ENCODE measurements at regions not wholly inside any gene's neighbourhood (a gene's known extent, or its start where the extent isn't known, plus 50 kb on each side); places are given as distances from the start of the nearest gene placed in this dataset.

DNA sequence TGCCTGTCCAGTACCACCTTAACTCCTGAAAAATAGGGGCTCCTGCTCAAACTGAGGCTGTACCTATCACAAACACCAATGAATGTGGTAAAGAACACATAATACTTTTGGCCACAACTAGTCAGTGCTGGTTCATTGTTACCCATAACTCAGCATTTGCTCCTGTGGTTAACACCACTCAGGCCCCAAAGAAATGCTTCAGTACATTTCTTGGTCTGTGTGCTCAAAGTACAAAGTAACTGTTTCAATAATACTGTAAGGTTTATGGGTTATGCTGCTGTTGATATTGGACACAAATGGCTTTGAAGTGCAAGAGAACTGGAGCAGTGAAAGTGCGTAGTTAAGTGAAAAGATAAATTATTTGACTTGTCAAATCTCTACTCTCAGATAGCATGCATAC is 95.0 kb upstream of the TACR1 start:
- TF ChIP-seq, protein P1, sequence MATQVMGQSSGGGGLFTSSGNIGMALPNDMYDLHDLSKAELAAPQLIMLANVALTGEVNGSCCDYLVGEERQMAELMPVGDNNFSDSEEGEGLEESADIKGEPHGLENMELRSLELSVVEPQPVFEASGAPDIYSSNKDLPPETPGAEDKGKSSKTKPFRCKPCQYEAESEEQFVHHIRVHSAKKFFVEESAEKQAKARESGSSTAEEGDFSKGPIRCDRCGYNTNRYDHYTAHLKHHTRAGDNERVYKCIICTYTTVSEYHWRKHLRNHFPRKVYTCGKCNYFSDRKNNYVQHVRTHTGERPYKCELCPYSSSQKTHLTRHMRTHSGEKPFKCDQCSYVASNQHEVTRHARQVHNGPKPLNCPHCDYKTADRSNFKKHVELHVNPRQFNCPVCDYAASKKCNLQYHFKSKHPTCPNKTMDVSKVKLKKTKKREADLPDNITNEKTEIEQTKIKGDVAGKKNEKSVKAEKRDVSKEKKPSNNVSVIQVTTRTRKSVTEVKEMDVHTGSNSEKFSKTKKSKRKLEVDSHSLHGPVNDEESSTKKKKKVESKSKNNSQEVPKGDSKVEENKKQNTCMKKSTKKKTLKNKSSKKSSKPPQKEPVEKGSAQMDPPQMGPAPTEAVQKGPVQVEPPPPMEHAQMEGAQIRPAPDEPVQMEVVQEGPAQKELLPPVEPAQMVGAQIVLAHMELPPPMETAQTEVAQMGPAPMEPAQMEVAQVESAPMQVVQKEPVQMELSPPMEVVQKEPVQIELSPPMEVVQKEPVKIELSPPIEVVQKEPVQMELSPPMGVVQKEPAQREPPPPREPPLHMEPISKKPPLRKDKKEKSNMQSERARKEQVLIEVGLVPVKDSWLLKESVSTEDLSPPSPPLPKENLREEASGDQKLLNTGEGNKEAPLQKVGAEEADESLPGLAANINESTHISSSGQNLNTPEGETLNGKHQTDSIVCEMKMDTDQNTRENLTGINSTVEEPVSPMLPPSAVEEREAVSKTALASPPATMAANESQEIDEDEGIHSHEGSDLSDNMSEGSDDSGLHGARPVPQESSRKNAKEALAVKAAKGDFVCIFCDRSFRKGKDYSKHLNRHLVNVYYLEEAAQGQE (IDR thresholded peaks at IDR 0.05; ENCODE audit: insufficient read depth in 1 of 2, low read depth in 2 of 2, low read length in 2 of 2) = no peak
- TF ChIP-seq POLR2AphosphoS5 (IDR thresholded peaks at IDR 0.05; ENCODE audit: low read depth, low read length) (no peak), SIN3A (IDR thresholded peaks at IDR 0.05; ENCODE audit: borderline replicate concordance, insufficient read depth, low read length) (no peak), TAF1 (IDR thresholded peaks at IDR 0.05; ENCODE audit: borderline replicate concordance, insufficient read depth, low read length) (no peak), FOXP2 (optimal IDR thresholded peaks at IDR 0.05; ENCODE audit: borderline replicate concordance, extremely low read depth, extremely low read length, insufficient read depth) (no peak)

DNA sequence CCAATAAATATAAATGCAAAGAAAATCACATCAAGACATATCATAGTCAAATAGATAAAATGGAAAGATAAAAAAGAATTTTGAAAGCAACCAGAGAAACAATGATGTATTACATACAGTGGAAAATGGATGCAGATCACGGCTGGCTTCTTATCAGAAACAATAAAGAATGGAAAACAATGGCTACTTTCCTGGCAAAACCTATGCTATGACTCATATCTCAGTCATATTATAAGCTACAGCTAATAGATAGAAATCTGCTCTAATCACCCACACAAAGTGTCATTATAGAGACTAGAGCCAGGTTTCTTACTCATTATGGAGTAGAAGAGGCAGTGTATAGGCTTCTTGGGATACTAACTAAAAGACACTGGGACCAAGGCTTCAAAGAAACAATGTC is 93.5 kb upstream of the TACR1 start:
- TF ChIP-seq POLR2AphosphoS5 (IDR thresholded peaks at IDR 0.05; ENCODE audit: low read depth, low read length) (no peak), TAF1 (IDR thresholded peaks at IDR 0.05; ENCODE audit: borderline replicate concordance, insufficient read depth, low read length) (no peak), FOXP2 (optimal IDR thresholded peaks at IDR 0.05; ENCODE audit: borderline replicate concordance, extremely low read depth, extremely low read length, insufficient read depth) (no peak), SIN3A (IDR thresholded peaks at IDR 0.05; ENCODE audit: borderline replicate concordance, insufficient read depth, low read length) (no peak)
- TF ChIP-seq, protein P1 (IDR thresholded peaks at IDR 0.05; ENCODE audit: insufficient read depth in 1 of 2, low read depth in 2 of 2, low read length in 2 of 2) = no peak

DNA sequence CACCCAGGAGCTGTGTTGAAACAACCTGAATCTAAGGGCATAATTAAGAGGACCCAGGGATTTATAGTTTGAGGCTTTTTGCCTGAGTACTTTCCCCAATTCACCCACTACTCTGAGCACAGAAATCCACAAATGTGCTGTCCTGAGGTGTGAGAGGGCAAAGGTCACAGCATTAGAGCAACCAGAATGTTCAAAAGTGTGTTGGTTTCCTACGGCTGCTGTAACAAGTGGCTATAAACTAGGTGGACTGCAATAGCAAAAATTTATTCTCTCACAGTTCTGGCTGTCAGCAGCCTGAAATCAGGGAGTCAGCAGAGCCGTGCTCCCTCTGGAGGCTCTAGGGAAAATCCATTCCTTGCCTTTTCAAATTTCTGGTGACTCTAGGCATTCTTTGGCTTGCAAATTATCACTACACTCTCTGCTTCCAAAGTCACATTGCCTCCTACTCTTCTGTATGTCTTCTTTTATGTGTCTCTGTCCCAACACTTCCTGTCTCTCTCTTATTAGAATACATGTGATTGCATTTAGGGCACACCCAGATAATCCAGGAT is 91.4 kb upstream of the TACR1 start:
- TF ChIP-seq, protein P1 (IDR thresholded peaks at IDR 0.05; ENCODE audit: insufficient read depth in 1 of 2, low read depth in 2 of 2, low read length in 2 of 2) = no peak
- TF ChIP-seq SIN3A (IDR thresholded peaks at IDR 0.05; ENCODE audit: borderline replicate concordance, insufficient read depth, low read length) (no peak), TAF1 (IDR thresholded peaks at IDR 0.05; ENCODE audit: borderline replicate concordance, insufficient read depth, low read length) (no peak), FOXP2 (optimal IDR thresholded peaks at IDR 0.05; ENCODE audit: borderline replicate concordance, extremely low read depth, extremely low read length, insufficient read depth) (no peak), POLR2AphosphoS5 (IDR thresholded peaks at IDR 0.05; ENCODE audit: low read depth, low read length) (no peak)

DNA sequence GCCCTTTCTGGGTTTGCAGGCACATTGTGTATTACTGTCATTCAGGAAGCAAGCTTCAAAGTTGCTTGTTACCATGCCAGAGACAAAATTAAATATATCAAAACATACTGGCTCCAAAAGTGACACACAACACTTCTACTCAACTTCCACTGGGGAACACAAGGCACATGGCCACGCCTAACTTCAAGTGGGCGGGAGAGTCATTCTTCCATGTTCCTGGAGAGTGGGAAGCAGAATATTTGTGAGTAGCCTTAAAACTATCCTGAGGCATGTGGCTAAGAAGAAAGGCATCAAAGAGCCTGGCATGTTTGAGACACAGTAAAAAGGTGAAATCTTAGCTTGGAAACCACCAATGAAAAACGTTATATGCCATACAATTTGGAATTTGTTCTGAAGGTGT is 90.5 kb upstream of the TACR1 start:
- no peak for TF ChIP-seq POLR2AphosphoS5 (IDR thresholded peaks at IDR 0.05; ENCODE audit: low read depth, low read length)
- TF ChIP-seq, protein P1 (IDR thresholded peaks at IDR 0.05; ENCODE audit: insufficient read depth in 1 of 2, low read depth in 2 of 2, low read length in 2 of 2) = no peak
- no peak for TF ChIP-seq TAF1 (IDR thresholded peaks at IDR 0.05; ENCODE audit: borderline replicate concordance, insufficient read depth, low read length)
- no peak for TF ChIP-seq FOXP2 (optimal IDR thresholded peaks at IDR 0.05; ENCODE audit: borderline replicate concordance, extremely low read depth, extremely low read length, insufficient read depth)
- TF ChIP-seq SIN3A (IDR thresholded peaks at IDR 0.05; ENCODE audit: borderline replicate concordance, insufficient read depth, low read length) = no peak

DNA sequence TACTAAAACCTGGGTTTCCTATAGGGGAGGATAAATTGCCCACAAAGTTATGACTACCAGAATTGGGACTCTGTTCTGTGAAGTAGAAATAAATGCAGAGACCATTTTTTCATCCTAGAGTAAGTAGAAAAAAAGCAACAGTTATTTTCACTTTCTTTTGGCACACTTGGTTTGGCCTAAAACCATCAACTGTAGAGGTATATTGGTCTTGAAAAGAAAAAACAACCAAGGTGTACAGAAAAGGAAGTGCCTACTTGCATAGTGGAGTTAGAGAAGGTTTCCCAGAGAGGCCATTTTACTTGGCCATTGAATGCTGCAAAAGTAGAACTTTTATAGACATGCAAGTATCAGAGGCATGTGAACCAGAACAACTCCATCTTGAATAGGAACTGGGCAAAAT is 89.4 kb upstream of the TACR1 start:
- TF ChIP-seq TAF1 (IDR thresholded peaks at IDR 0.05; ENCODE audit: borderline replicate concordance, insufficient read depth, low read length) = no peak
- TF ChIP-seq, protein P1 (IDR thresholded peaks at IDR 0.05; ENCODE audit: insufficient read depth in 1 of 2, low read depth in 2 of 2, low read length in 2 of 2) = no peak
- no peak for TF ChIP-seq POLR2AphosphoS5 (IDR thresholded peaks at IDR 0.05; ENCODE audit: low read depth, low read length)
- TF ChIP-seq FOXP2 (optimal IDR thresholded peaks at IDR 0.05; ENCODE audit: borderline replicate concordance, extremely low read depth, extremely low read length, insufficient read depth) = no peak
- no peak for TF ChIP-seq SIN3A (IDR thresholded peaks at IDR 0.05; ENCODE audit: borderline replicate concordance, insufficient read depth, low read length)

All from PFSK-1 (cell line).